ENCODE measurements at regions not wholly inside any gene's neighbourhood (a gene's known extent, or its start where the extent isn't known, plus 50 kb on each side); places are given as distances from the start of the nearest gene placed in this dataset.
"Not testable (repeated sequence)": the region's sequence is repeated elsewhere in the genome, so short reads cannot be mapped to it uniquely, and the experiment has no call there.

GRCh38 chr4:29081234-29081955 is 1638.8 kb upstream of the PCDH7 start:
- no peak for DNase-seq (ENCODE audit: extremely low read depth, low read depth)

DNA sequence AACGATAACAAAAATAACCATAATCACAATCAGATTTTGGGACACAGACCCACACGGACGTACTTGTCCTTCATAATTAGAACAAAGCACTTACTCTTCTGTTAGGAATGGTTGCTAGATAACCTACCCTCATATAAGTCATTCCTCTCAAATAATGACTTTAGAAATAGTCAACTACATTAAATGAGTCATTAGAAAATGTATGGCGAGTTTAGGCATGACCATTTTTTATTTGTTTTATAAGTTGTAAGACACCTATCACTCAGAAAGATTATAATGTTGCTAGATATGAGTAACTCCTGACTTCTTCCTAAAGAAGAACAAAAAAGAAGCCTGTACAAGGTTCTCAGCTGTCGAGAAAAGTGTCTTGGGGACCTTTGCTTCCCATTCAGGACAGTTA is 1637.5 kb upstream of the PCDH7 start:
- no peak for DNase-seq (ENCODE audit: extremely low read depth, low read depth)

DNA sequence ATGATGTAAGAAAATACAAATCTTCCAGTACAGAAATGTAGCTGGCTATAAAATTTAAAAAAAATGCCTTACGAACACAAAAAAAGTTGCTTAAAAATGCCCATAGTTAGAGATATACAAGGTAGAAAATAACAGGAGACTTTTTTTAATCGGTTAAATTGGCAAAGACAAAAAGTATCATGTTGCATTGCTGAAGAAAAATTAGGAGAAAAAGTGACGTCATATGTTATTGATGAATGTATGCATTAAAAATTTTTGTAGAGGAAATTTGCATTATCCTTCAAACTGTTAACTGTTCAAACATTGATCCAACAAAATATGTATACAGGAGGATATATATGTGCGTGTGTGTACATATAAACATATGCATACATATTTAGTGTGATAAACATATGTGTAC is 1634.4 kb upstream of the PCDH7 start:
- no peak for DNase-seq (ENCODE audit: extremely low read depth, low read depth)

GRCh38 chr4:29104694-29105093 is 1615.5 kb upstream of the PCDH7 start:
- no peak for DNase-seq (ENCODE audit: extremely low read depth, low read depth)

- no peak for DNase-seq (ENCODE audit: extremely low read depth, low read depth)
Observed at GRCh38 chr4:29113960-29114359, 1606.2 kb upstream of the PCDH7 start.

- DNase-seq (ENCODE audit: extremely low read depth, low read depth): not testable (repeated sequence)
Observed at GRCh38 chr4:29117231-29117722, 1602.9 kb upstream of the PCDH7 start.

GRCh38 chr4:29121586-29121985 is 1598.6 kb upstream of the PCDH7 start:
- no peak for DNase-seq (ENCODE audit: extremely low read depth, low read depth)

- no peak for DNase-seq (ENCODE audit: extremely low read depth, low read depth)
Observed at GRCh38 chr4:29128810-29129209, 1591.4 kb upstream of the PCDH7 start.

DNA sequence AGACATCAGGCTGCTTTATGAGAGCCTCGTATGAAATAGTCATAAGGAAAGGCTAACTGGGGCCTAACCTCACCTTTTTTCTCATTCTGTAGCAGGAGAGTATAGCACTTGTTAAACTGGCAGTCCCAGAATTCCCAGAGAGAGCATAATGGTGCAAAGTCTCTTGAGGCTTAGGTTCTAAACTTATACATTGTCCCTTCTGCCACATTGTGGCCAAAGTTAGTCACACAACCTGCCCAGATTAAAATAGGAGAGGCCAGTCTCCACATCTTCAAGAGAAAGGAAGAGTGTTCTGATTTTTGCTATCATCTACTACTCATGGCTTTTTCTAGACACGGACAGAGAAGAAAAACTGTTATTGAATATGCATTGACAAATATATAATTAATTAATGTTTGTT is 1588.9 kb upstream of the PCDH7 start:
- no peak for DNase-seq (ENCODE audit: extremely low read depth, low read depth)

GRCh38 chr4:29142708-29143107 is 1577.5 kb upstream of the PCDH7 start:
- no peak for DNase-seq (ENCODE audit: extremely low read depth, low read depth)

DNA sequence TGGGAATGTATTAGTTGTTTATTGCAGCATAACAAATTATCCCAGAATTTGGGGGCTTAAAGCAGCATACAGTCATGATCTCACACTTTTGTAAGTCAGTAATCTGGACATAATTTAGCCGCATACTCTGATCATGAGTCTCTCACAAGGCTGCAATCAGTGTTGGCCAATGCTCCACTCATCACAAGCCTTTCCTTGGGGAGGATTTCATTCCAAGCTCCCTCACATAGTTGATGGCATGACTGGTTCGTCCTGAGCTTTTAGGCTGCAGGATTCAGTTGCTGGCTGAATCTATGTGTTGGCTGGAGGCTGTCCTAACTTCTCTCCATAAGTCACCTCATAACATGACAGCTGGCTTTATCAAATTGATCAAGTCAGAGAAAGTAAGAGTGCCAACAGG is 1568.6 kb upstream of the PCDH7 start:
- no peak for DNase-seq (ENCODE audit: extremely low read depth, low read depth)

- DNase-seq (ENCODE audit: extremely low read depth, low read depth): no peak
Observed at GRCh38 chr4:29153642-29154041, 1566.5 kb upstream of the PCDH7 start.

DNA sequence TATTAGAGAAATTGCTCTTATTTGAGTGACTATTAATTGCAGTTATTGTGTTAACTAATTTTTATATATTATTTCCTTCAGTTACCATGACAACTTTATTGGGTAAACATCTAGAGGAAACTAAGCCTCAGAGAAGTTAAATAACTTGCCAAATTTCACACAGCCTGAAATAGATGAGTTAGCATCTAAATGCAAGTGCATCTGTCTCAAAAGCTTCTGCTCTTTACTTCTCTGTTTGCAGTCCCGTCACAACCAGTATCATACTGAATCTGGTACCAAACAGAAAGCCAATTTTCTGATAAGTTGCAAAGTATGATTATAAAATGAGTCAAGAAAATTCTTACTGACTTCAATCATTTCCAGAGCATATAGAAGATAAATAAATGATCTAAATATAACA is 1544.9 kb upstream of the PCDH7 start:
- no peak for DNase-seq (ENCODE audit: extremely low read depth, low read depth)

GRCh38 chr4:29199025-29199424 is 1521.1 kb upstream of the PCDH7 start:
- no peak for DNase-seq (ENCODE audit: extremely low read depth, low read depth)

DNA sequence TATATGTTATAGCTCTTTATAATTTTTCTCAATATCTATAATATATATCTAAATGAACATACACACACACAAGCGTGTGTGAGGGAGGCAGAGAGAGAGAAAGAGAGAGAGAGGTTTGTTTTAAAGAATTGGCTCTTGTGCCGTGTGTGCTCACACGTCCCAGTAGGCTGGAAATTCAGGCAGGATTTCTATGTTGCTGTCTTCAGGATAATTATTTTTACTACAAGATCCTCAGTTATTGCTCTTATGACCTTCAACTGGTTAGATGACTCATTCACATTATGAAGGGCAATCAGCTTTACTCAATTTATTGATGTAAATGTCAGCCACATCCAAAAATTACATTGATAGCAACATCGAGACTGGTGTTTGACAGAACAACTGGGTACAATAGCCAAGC is 1520.7 kb upstream of the PCDH7 start:
- no peak for DNase-seq (ENCODE audit: extremely low read depth, low read depth)

DNA sequence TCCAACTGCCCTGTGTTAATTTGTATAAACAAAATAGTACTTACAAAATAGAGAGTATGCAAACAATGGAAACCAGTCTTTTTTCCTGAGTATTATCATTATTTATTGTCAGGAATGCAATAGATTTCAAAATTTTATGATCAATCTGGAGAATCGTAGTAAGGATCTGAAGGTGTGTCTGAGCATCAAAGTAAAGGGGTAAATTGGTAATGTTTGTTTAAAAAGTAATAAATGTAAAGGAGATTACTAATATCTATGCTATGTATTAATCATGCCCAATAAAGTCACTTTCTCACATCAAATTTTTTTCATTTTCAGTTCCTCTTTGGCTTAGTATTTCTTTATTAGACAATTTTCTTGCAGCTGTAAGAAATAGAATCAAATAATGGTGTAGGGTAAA is 1507.1 kb upstream of the PCDH7 start:
- DNase-seq (ENCODE audit: extremely low read depth, low read depth): no peak

- DNase-seq (ENCODE audit: extremely low read depth, low read depth): no peak
Observed at GRCh38 chr4:29220761-29221160, 1499.4 kb upstream of the PCDH7 start.

DNA sequence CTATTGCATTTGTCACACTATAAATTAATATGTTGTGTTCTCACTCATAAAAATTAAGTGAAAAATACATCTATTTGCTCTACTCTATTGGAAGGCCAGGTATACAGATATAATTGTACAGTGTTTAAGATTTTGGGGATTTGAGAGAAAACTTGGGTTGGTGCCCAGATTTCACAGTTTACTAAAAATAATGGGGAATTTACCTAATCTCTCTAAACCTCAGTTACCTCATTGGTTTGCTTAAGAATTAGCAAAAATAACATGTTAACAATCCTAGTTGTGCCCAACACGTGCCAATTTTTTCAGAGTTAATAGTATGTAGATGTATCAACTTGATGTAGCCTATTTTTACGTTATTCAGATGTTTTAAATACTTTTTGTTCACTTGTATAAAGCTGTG is 1495.3 kb upstream of the PCDH7 start:
- DNase-seq (ENCODE audit: extremely low read depth, low read depth): no peak

GRCh38 chr4:29240641-29241040 is 1479.5 kb upstream of the PCDH7 start:
- no peak for DNase-seq (ENCODE audit: extremely low read depth, low read depth)

DNA sequence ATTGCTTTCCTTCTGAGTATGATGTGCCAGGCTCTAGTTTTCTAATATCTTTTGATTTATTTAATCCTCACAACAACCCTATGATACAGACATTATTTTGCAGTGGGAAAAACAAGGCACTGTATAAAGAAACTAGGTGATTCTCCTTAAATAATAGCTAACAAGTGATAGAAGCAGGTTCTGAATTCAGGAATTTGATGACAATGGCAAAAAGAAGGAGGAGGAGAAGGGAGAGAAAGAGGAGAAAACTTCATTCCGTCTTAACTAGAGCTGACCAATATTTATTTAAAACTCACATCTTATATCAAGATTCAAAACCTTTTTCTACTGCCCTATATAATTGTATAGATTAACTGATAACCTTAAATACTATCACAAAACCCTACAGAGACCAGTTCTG is 1477.1 kb upstream of the PCDH7 start:
- no peak for DNase-seq (ENCODE audit: extremely low read depth, low read depth)

DNA sequence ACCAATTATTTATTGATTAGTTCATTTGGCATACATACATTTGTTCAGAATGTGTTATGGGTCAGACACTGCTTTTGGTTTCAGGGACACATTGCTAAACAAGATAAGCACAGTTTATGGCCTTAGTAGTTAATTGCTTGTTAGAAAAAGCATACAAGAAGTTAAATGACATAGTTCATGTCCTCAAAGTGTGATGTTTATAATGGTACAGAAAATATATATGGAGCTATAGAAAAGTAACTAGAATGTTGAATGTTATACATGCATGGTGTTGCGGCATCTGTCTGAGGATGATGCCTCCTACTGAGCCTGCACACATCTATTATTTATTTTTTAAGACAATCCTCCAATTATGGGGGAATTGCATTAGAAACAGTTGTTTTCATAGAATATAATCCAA is 1476.3 kb upstream of the PCDH7 start:
- DNase-seq (ENCODE audit: extremely low read depth, low read depth): no peak

GRCh38 chr4:29259556-29259955 is 1460.6 kb upstream of the PCDH7 start:
- DNase-seq (ENCODE audit: extremely low read depth, low read depth): no peak

- DNase-seq (ENCODE audit: extremely low read depth, low read depth): no peak
Observed at GRCh38 chr4:29262986-29263385, 1457.2 kb upstream of the PCDH7 start.
